Neural progenitor cell (in vitro differentiated cells): ENCODE measurements at regions not wholly inside any gene's neighbourhood (a gene's known extent, or its start where the extent isn't known, plus 50 kb on each side); places are given as distances from the start of the nearest gene placed in this dataset.

ENCODE experiments used
- DNase-seq: peaks from one replicate; pipeline ENCODE4 v3.0.0-alpha.2; 2016; ENCODE audit warnings: low spot score
- H2AFZ ChIP-seq: fragments of 200-600 bp; sonication (generic); replicated peaks from 2 replicates; pipeline ENCODE4 v1.6.1; 2016; ENCODE audit warnings: antibody characterized with exemption
- H3F3A ChIP-seq: fragments of 200-600 bp; sonication (generic); 2 replicates; pipeline ENCODE4 v1.6.1; 2016; ENCODE audit warnings: antibody characterized with exemption, low read depth
- H3K27ac ChIP-seq: fragments of 200-600 bp; sonication (generic); 2 replicates; pipeline ENCODE4 v1.5.1; 2016; ENCODE audit warnings: mild to moderate bottlenecking
- H3K27me3 ChIP-seq: fragments of 200-600 bp; sonication (generic); 2 replicates; pipeline ENCODE4 v1.6.1; 2016; ENCODE audit warnings: mild to moderate bottlenecking, moderate library complexity
- H3K36me3 ChIP-seq: fragments of 200-600 bp; sonication (generic); 2 replicates; pipeline ENCODE4 v1.5.1; 2016
- H3K4me1 ChIP-seq: fragments of 200-600 bp; sonication (generic); 2 replicates; pipeline ENCODE4 v1.6.1; 2016; ENCODE audit warnings: mixed run types
- H3K4me2 ChIP-seq: fragments of 200-600 bp; sonication (generic); 2 replicates; pipeline ENCODE4 v1.6.1; 2016
- H3K4me3 ChIP-seq: fragments of 200-600 bp; sonication (generic); 2 replicates; pipeline ENCODE4 v1.5.1; 2016
- H3K79me2 ChIP-seq: fragments of 200-600 bp; sonication (generic); 2 replicates; pipeline ENCODE4 v1.6.1; 2016; ENCODE audit warnings: low read depth
- H3K9ac ChIP-seq: fragments of 200-600 bp; sonication (generic); 2 replicates; pipeline ENCODE4 v1.6.1; 2016
- H3K9me3 ChIP-seq: fragments of 200-600 bp; sonication (generic); 2 replicates; pipeline ENCODE4 v1.5.1; 2016; ENCODE audit warnings: low read depth
- H4K20me1 ChIP-seq: fragments of 200-600 bp; sonication (generic); 2 replicates; pipeline ENCODE4 v1.6.1; 2016; ENCODE audit warnings: low read depth
- H3K27ac Mint-ChIP-seq: 3 replicates; pipeline ENCODE4 v1.8.0; 2021; ENCODE audit warnings: mixed read lengths
- H3K27me3 Mint-ChIP-seq: 2 replicates; pipeline ENCODE4 v1.8.0; 2022; ENCODE audit warnings: low read depth, mild to moderate bottlenecking, inconsistent platforms, moderate library complexity, mixed read lengths; ENCODE audit not compliant: insufficient read depth
- H3K36me3 Mint-ChIP-seq: 3 replicates; pipeline ENCODE4 v1.8.0; 2021; ENCODE audit warnings: mixed read lengths
- H3K4me1 Mint-ChIP-seq: 3 replicates; pipeline ENCODE4 v1.8.0; 2021; ENCODE audit warnings: mixed read lengths
- H3K4me3 Mint-ChIP-seq: 3 replicates; pipeline ENCODE4 v1.8.0; 2021; ENCODE audit warnings: mild to moderate bottlenecking, moderate library complexity, mixed read lengths
- H3K9me3 Mint-ChIP-seq: 3 replicates; pipeline ENCODE4 v1.8.0; 2020; ENCODE audit warnings: mixed read lengths
- EZH2 ChIP-seq: fragments of 200-600 bp; sonication (generic); IDR thresholded peaks from 2 replicates; pipeline ENCODE4 v1.6.1; 2017; ENCODE audit warnings: antibody characterized with exemption, mild to moderate bottlenecking, moderate library complexity
- EZH2phosphoT487 ChIP-seq: fragments of 200-600 bp; sonication (generic); IDR thresholded peaks from 2 replicates; pipeline ENCODE4 v1.6.1; 2017; ENCODE audit warnings: antibody characterized with exemption
- TF ChIP-seq, protein P1 (sequence below): fragments of 200-600 bp; sonication (generic); IDR thresholded peaks from 2 replicates; pipeline ENCODE4 v1.5.1; 2017; ENCODE audit warnings: antibody characterized with exemption, mild to moderate bottlenecking

DNA sequence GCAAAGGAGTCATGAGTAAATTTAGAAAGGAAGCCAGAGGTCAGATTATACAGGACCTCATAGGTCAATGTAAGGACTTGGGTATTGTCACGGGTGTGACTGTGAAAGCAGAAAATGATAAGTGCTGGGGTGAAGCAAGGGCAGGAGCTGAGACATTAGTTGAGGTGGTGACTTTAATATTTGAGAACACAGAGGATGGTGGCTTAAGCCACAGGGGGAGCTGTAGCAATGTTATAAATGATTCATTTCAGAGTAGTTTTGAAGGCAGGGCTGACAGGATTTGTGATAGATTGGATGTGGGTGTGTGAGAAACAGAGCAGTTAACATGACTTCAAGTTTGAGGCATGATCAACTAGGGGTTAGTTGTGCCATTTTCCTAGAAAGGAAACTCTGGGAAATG, 659.9 kb downstream of the EPM2A start:
- no peaks in the 10 kb centered on the region for H3K4me1 Mint-ChIP-seq
- Histone ChIP-seq H3K9me3 (no peaks in the 10 kb centered on the region), H4K20me1 (no peaks in the 10 kb centered on the region), H3K79me2 (no peaks in the 10 kb centered on the region), H3K4me3 (no peak overlapping the region), H3K4me2 (no peak overlapping the region), H3F3A (no peaks in the 10 kb centered on the region), H2AFZ (no peak overlapping the region), H3K9ac (no peak overlapping the region), H3K27ac (no peak overlapping the region), H3K36me3 (no peaks in the 10 kb centered on the region), H3K27me3 (no peaks in the 10 kb centered on the region), H3K4me1 (no peaks in the 10 kb centered on the region)
- peaks cover 2% of the 10 kb centered on the region for H3K9me3 Mint-ChIP-seq
- H3K27ac Mint-ChIP-seq: no peak overlapping the region
- no peaks in the 10 kb centered on the region for H3K36me3 Mint-ChIP-seq
- no peak for DNase-seq
- peaks cover 2% of the 10 kb centered on the region for H3K27me3 Mint-ChIP-seq
- no peak for TF ChIP-seq EZH2
- TF ChIP-seq, protein P1, sequence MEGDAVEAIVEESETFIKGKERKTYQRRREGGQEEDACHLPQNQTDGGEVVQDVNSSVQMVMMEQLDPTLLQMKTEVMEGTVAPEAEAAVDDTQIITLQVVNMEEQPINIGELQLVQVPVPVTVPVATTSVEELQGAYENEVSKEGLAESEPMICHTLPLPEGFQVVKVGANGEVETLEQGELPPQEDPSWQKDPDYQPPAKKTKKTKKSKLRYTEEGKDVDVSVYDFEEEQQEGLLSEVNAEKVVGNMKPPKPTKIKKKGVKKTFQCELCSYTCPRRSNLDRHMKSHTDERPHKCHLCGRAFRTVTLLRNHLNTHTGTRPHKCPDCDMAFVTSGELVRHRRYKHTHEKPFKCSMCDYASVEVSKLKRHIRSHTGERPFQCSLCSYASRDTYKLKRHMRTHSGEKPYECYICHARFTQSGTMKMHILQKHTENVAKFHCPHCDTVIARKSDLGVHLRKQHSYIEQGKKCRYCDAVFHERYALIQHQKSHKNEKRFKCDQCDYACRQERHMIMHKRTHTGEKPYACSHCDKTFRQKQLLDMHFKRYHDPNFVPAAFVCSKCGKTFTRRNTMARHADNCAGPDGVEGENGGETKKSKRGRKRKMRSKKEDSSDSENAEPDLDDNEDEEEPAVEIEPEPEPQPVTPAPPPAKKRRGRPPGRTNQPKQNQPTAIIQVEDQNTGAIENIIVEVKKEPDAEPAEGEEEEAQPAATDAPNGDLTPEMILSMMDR: no peak
- TF ChIP-seq EZH2phosphoT487: no peak
- no peak overlapping the region for H3K4me3 Mint-ChIP-seq

DNA sequence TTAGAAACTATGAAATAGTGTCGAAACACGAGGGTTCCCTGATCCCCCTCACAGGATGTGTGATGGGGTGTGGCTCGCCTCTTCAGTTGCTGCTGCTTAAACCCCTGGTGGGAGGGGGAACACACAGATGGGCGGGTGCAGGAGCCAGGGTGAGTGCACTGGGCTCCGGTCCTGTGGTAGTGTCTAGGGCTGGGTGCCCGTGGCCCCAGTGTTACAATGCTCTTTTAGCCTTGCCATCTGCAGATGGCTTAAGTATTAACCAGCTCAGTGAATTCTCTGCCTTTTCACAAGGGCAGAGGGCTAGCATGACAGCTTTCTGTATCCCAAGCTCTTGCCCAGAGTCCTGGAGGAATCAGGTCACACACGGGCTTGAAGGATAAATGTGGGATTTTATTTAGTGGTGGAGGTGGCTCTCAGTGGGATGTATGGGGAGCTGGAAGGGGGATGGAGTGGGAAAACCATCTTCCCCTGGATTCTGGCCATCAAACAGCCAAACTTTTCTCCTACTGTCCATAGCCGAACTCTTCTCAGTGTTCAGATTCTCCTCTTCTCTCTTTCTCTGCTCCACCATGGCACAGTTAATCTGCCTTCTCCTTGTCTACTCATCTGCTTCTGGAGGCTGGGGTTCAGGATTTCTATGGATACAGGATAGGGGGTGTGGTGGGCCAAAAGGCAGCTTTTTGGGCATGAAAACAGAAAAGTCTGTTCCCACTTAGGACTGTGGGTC, 659.0 kb downstream of the EPM2A start:
- Histone ChIP-seq H3K27ac (no peak overlapping the region), H3K4me3 (no peak overlapping the region), H4K20me1 (no peaks in the 10 kb centered on the region), H3K79me2 (no peaks in the 10 kb centered on the region), H3F3A (no peaks in the 10 kb centered on the region), H3K4me2 (no peak overlapping the region), H3K4me1 (no peaks in the 10 kb centered on the region), H3K9me3 (no peaks in the 10 kb centered on the region), H3K27me3 (no peaks in the 10 kb centered on the region), H3K9ac (no peak overlapping the region), H3K36me3 (no peaks in the 10 kb centered on the region), H2AFZ (no peak overlapping the region)
- Mint-ChIP-seq H3K27me3 (peaks cover 2% of the 10 kb centered on the region), H3K36me3 (no peaks in the 10 kb centered on the region), H3K4me1 (no peaks in the 10 kb centered on the region), H3K27ac (no peak overlapping the region), H3K9me3 (peaks cover 2% of the 10 kb centered on the region), H3K4me3 (no peak overlapping the region)
- TF ChIP-seq EZH2 (no peak), EZH2phosphoT487 (no peak)
- TF ChIP-seq, protein P1: no peak
- DNase-seq: no peak

DNA sequence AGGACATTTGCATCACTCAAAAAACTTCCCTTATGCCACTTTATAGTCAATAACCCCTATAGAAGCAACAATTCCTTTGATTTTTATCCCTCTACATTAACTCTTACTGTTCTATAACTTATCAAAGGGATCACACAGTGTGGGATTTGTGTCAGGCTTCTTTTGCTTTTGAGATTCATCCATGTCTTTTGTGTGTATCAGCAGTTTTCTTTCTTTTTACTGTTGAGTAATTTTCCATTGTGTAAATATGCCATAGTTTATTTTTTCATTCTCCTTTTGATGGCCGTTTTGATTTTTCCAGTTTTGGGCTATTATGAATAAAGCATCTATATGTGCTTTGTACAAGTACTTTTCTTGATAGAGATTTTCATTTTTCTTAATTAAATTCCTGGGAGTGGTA, 657.9 kb downstream of the EPM2A start:
- H3K4me1 Mint-ChIP-seq: no peaks in the 10 kb centered on the region

More for the DNA sequence above, 657.9 kb downstream of the EPM2A start:
- Mint-ChIP-seq H3K27me3 (peaks cover 2% of the 10 kb centered on the region), H3K4me3 (no peak overlapping the region), H3K9me3 (no peaks in the 10 kb centered on the region), H3K36me3 (no peaks in the 10 kb centered on the region), H3K27ac (no peak overlapping the region)
- Histone ChIP-seq H3K27ac (no peak overlapping the region), H4K20me1 (no peaks in the 10 kb centered on the region), H3K79me2 (no peaks in the 10 kb centered on the region), H3K9ac (no peak overlapping the region), H2AFZ (no peak overlapping the region), H3K27me3 (no peaks in the 10 kb centered on the region), H3K4me2 (no peak overlapping the region), H3K4me3 (no peak overlapping the region), H3F3A (no peaks in the 10 kb centered on the region), H3K4me1 (no peaks in the 10 kb centered on the region), H3K36me3 (no peaks in the 10 kb centered on the region), H3K9me3 (no peaks in the 10 kb centered on the region)
- DNase-seq: no peak
- TF ChIP-seq EZH2phosphoT487: no peak
- TF ChIP-seq, protein P1: no peak
- TF ChIP-seq EZH2: no peak
